ENCODE measurements at regions not wholly inside any gene's neighbourhood (a gene's known extent, or its start where the extent isn't known, plus 50 kb on each side); places are given as distances from the start of the nearest gene placed in this dataset.
"Not testable (repeated sequence)": the region's sequence is repeated elsewhere in the genome, so short reads cannot be mapped to it uniquely, and the experiment has no call there.

DNA sequence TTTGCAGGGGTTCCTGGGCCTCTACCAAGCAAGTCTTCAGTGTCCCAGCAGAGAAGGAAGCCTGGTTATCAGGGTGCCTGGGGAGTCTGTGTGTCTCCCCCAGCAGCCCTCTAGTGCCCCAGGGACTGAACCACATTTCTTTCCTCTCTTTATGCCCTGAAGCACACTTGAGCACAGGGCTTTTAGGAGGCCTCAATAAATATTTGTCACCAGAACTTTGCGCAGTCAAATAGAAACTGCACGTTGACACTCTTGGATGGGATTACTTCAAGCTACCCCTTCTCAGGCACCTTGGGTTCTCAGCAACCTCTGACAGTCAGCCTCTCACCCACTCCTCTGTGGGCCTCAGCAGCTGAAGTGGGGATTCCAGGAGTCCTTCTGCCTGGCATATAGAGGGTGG, 226.6 kb upstream of the HES1 start:
- DNase-seq, result no peak

DNA sequence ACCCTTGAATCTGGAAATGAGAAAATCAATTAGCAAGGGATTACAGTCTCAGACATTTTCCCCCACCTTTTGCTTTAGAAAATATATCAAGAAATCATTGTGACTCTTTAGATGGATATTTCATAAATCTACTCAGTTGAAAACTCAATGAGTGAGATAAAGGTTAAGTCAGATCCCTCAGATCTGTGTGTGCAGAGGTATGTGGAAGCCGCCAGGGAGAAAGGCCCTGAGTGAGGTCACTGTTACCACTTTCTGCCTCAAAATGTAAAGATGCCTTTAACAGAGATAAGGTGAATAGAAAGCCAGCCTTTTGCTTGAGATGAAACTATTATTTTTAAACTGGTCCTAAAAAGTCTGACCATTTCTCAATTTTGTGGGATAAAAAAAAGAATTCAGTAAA, 225.6 kb upstream of the HES1 start:
- no peak for DNase-seq

DNA sequence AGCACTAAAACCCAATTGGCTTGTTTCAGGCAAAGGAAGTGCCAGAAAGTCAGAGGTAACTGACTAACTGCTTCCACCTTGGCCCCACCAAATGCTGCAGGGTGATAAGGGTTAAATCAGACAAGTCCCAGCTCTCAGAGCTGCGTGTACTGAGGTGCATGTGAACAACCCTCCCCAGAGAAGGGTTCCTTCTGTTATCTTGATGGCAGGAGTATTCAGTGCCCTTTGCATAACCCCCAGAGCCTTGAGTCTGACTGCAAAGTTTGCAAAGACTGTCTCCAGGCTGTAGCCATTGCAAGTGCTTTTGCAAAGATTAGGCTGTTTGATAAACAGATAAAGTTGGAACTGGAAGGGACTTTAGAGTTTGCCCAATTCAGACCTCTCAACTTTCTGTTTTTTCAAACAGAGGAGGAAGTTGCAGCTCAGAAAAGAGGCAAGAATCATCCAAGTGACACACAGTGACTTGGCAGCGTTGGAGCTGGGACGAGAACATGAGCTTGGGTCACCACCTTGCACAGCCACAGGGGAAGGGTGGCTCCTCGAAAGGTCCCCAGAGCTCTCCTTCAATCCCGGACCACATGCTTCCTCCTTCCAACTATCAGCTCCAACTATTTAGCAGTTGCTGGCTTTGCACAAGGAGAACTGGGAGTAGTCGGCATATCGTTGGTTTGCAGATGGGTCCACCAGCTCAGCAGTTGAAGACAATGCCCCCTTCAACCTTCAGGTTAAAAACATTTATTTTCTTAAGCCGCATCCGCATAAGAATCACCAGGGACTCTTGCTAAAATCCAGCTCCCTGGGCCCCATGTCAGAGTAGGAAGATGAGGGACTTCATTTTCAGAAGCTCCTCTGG, 224.8 kb upstream of the HES1 start:
- DNase-seq, result no peak

DNA sequence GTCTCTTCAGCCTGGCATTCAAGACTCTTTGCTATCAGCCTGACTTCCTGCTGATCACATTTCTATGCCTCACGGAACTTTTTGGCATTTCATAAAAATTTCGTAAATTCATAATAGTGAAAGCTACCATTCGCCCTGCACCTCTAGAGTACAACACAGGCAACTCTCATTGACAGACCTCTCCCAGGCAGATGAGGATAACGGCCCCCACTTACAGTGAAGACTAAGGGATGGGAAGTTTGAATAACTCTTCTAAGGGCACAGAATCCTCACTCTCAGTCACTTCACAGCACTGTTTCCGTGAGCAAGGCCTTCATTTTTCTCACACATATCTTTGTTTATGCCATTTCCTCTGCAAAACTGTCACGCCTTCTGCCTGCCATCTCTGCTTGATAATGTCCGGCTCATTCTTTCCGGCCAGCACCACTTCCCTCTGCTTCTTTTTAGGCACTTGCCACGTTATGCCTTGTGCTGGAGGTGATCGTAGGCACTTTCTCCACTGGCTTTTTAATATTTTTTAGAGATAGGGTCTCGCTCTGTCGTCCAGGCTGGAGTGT, 224.1 kb upstream of the HES1 start:
- DNase-seq, result no peak

DNA sequence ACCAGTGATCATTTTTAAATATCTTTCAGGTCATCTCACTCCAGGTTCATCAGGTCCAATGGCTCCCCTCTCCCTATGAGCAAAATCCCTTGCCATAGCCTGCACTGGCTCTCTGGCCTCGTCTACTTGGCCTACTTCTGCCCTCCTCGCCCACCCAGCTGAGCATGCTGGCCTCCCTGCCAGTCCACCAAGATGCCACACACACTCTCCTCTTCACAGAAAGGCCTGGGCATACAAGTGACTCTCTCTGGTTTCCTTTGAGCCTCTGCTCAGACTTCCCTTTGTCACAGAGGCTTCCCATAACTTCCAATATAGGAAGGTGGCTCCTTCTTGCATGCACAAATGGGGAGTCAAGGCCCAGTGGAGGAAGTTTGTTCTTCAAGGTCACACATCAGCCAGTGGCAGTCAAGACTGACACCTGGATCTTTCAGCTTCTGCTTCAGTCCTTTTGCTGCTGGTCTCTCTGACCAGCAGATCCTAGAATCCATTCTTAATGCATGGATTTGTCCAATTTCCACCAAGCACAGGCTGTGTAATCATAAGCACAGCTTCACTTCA, 223.2 kb upstream of the HES1 start:
- no peak for DNase-seq

DNA sequence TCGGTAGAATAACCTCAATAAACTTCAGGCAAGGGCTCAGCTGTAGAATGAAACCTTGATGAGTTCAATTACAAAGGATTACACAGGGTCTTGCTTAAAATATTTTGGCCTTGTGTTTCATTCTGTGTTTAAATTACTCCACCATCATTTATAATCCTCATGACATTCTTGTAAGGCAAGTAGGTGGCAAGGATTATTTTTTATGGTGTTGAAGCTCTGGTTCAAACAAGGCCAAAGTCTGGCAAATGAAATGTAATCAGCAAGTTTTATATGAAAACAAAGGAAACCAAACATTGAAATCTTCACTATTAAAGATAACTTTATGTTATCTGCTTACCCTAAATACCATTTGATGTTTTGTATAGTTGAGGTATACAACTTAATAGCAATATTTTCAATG, 221.3 kb upstream of the HES1 start:
- no peak for DNase-seq

DNA sequence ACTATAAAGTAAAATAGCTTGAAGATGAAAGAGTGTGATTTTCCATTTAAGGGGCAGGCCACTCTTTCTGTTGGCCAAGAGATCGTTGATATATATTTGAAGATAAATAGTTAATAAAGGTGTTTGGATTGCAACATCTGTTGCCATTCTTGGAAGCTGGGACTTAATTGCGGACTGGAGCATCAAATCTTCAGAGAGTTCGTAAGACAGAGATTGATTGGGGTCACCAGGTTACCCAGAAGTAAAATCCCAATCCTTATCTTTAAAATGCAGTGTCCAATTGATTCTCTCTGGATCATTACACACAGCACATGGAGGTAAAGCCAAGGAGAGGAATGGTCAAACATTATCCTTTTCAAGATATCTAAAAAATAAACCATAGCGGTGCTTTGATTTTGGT, 220.8 kb upstream of the HES1 start:
- DNase-seq, result no peak

DNA sequence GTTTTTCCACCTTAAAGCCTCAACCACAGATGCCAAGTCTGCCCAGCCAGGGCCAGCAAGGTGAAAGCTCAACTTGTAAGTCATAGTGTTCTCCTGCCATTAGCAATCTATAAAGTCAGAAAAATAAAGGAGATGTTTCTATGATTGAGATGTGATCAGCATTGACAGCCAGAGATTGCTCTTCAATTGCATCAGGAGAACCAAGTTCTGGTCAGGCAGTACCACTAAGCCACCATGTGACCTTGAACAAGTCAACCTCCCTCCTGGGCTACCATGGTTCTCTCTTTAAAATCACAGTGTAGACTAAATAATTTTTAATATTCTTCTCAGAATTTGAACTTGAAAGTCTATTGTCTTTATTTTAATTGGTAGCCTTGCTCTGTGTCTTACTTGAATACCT, 220.3 kb upstream of the HES1 start:
- no peak for DNase-seq

DNA sequence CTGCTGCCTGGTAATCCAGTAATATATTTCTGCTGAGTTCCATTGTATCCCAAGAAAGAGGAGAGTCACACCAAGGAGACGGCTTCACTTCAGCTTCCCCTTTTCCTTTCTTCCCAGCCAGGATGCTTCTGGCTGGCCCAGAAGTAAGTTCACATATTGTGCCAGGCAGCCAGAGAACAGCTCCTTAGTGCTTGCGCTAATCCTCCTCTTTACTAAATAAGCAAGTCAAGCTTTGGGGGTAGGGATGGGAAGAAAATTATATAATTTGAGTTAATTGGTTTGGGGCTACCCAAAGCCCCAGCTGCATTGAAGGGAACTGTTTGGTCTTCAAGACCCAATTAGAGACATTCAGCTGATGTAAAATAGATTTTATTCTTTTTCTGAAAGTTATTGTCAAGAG, 218.8 kb upstream of the HES1 start:
- DNase-seq, result no peak

DNA sequence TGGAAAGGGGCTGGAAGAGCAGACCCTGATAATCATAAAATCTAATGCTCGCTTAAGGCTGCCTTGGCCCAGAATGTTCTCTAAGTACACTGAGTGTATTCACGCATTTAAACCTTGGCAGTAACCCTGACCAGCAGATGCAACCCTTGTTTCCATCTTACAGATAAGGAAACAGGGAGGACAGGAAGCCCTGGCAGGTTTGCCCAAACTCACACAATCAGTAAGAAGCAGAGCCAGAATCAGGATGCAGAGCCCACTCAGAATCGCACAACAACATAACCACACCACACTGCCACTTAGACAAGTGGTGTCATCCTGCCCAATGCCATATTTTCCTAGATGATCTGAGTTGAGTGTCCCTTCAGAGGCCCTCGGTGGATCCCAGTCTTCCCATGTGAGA, 214.5 kb upstream of the HES1 start:
- DNase-seq, result no peak

DNA sequence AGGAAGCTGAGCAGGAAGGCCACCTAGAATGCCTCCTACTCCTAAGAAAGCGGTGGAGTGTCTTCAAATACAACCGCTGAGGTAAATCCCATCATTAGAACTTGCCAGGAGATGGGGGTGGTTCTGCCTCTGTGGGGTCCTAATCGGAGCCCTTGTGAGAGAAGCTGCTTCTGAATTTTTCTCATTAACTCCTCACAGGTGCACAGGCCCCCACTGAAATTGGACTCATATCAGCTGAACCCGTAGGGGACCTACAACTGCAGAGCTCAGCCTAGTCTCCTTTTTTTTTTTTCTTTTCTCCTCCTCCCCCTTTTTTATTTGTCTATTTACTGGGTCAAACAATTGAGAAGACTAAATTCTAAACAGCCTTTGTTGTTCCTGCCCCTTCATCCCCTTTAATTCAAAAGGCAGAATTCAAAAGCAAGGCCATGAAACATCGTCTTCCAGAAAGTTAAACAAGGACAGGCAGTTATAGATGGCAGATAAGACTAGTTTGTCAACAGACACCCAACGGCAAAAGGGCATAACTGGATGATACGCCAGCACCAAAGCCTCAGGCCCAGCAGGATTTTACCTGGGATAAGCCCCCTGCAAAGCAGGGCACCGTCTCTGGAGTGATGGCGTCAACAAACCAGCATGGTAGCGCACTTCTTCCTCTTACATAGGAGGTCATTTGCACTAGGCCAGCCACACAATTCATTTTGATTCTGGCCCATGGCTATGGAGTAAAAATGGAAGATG, 213.7 kb upstream of the HES1 start:
- no peak for DNase-seq

DNA sequence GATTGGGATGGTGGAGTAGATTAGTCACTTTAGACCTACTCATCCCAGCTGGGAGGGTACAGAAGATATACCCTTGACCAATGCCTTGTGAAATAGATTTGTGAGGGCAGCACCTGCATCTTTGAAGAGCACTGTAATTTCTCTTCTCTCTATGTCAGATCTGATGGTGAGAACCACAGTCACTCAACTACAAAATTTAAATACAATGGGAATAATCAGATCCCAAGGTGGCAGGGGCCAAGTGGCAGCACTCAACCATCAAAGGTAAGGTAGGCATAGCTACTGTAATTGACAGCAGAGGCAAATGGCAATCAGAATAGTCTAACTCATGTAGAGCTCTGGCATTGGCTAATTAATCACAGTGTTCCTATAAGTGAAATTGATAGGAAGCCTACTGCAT, 212.0 kb upstream of the HES1 start:
- DNase-seq, result not testable (repeated sequence)

DNA sequence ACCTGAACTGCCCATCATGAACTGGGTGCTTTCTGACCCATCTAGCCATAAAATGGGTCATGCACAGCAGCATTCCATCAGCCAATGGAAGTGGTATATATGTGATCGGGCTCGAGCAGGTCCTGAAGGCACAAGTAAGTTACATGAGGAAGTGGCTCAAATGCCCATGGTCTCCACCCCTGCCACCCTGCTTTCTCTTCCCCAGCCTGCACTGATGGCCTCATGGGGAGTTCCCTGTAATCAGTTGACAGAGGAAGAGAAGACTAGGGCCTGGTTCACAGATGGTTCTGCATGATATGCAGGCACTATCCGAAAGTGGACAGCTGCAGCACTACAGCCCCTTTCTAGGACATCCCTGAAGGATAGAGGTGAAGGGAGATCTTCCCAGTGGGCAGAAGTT, 209.9 kb upstream of the HES1 start:
- peak; percentile 35 for DNase-seq

DNA sequence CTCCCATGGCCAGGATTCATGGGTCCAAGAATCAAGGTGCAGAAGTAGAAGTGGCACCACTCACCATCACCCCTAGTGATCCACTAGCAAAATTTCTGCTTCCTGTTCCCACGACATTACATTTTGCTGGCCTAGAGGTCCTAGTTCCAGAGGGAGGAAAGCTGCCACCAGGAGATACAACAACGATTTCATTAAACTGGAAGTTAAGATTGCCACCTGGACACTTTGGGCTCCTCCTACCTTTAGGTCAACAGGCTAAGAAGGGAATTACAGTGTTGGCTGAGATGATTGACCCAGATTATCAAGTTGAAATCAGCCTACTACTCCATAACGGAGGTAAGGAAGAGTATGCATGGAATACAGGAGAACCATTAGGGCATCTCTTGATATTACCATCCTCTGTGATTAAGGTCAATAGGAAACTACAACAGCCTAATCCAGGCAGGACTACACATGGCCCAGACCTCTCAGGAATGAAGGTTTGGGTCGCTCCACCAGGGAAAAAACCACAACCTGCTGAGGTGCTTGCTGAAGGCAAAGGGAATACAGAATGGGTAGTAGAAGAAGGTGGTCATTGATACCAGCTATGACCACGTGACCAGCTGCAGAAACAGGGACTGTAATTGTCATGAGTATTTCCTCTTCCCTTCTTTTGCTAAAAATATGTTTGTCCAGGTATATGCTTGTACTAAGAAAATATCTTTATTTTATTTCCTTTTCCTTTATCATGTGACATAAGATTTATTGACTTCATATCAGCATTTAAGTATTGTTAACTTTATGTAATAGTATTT, 208.3 kb upstream of the HES1 start:
- not testable (repeated sequence) for DNase-seq

DNA sequence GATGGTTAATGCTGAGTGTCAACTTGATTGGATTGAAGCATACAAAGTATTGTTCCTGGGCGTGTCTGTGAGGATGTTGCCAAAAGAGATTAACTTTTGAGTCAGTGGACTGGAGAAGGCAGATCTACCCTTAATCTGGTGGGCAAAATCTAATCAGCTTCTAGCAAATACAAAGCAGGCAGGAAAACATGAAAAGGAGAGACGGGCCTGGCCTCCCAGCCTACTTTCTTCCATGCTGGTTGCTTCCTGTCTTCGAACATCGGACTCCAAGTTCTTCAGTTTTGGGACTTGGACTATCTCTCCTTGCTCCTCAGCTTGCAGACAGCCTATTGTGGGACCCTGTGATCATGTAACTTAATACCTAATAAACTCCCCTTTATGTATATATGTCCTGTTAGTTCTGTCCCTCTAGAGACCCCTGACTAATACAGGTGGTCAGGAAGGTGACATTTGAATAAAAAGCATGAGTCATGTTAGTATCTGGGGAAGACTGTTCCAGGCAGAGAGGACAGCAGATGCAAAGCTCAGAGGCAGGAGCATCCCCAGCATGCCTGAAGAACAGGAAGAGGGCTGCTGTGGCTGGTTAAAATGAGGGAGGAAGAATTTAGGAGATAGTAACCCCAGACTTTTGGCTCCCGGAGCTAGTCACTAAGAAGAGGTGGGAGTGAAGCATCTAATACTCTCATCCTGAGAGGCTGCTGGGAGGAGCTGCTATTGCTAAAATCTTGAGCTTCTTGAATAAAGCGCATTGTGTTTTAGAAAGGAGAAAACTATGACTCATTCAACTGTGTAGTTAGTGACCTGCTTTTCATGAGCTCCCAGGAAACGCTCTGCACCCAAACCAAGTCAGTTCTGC, 207.4 kb upstream of the HES1 start:
- DNase-seq, result no peak

DNA sequence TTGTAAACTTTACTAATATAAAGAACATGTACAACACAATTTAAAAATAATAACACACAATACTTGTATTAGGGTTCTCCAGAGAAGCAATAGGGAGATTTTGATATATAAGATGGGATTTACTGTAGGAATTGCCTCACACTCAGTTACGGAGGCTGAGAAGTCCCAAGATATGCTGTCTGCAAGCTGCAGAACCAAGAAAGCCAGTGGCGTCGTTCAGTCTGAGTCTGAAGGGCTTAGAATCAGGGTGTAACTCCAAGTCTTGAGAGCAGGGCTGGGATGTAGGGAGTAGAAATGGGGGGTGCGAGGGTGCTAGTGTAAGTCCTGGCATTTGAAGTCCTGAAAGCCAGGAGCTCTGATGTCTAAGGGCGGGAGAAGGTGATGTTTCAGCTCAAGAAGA, 206.6 kb upstream of the HES1 start:
- no peak for DNase-seq

DNA sequence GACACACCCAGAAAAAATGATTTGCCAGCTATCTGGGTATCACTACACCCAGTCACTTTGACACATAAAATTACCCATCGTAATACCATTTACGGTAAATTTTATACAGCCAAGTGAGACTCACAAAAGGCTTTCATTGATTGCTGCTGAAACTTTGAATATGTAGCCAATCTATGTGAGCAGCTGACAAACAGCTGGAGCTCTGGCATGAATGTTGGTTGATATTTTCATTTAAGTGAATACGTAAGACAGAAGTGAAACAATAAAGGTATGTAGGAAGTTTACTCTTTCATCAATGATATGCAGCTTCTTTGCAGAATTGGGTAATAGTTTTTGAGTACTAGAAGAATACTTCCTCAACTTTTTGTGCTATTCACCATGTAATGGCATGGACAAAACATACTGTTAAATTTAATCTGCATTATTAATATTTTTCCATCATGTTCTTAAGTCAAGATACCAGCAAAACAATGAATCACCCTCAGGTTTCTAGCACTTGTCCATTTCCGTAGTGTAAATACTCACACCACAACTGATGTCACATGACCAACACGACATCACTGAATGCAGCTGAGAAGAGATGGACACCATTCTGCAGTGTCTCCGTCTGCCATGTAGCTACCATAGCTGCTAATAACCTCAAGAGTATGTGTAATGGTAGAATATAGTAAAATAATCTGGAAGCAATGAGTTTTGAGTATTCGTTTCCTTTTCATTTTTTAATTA, 205.9 kb upstream of the HES1 start:
- DNase-seq, result no peak

DNA sequence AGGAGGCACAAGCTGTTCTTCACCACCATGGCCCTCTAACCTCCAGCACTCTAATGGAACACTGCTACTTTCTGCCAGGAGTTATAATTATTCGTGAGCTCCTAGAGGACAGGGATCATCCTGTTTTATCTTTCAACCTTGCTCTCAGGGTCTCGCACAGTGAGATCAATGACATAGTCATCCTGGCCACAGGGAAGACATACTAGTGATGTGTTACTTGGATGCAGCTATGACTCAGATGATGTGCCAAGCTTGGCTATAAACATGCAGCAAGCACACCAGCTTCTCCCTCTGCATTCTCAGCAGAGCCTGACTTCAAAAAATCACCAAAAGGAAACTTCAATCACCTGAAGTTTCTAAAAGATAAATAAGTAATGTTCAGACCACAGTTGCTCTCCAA, 203.8 kb upstream of the HES1 start:
- no peak for DNase-seq

DNA sequence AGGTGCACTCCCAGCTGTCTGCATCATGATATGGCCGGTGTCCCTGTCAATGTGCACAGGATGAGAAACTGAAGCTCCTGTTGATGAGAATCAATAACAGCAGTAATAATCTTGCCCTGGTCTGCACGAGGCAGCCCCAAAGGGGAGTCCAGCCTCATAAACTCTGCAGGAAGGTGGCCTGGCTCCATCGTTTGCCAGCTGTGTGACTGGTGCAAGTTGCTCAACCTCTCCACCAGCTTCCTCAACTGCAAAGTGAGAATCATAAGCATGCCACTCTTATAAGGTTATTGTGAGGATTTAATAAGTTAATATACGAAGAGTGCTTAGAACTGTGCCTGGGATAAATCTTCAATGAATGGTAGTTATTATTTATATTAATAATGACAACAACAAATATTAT, 203.4 kb upstream of the HES1 start:
- no peak for DNase-seq

DNA sequence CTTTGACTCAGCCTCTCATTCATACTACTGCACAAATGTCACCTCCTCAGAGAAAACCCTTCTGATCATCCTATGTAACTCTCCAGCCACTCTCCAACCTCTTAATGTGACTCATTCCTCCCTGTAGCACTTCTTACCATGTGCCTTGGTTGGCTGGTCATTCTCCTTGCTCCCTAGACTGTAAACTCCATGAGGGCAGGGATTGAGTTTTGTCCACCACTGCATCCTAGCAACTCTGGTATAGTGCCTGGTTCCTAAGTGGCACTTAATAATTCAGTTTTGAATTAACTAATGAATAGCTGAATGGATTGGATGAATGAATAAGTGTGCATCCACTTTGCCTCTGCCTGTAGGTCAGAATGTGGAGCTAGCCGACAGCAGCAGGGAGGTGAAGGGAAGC, 202.5 kb upstream of the HES1 start:
- no peak for DNase-seq

DNA sequence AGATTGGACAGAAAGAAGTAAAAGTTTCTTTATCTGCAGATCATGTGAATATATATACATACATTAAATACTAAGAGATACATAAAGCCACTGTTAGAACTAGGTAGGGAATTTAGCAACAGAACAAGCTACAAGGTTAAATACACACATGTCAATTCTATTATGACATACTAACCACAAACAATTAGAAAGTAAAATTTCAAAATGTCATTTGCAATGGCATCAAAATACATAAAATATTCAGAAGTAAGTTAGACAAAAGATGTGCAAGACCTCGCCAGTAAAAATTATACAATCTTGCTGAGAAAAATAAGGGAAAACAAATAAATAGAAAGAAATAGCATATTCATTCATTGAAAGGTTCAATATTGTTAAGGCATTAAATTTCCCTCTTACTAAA, 200.0 kb upstream of the HES1 start:
- no peak for DNase-seq

Data from CD4-positive, alpha-beta T cell treated with Interferon gamma for 1 hour (primary cell).